ENCODE measurements at regions not wholly inside any gene's neighbourhood (a gene's known extent, or its start where the extent isn't known, plus 50 kb on each side); places are given as distances from the start of the nearest gene placed in this dataset.

GRCh38 chr10:128275388-128276177, 149.4 kb upstream of the MKI67 start:
- peaks cover 1% of the 10 kb centered on the region for H3K9me3 ChIP-seq (ENCODE audit: severe bottlenecking)
- no peak overlapping the region for H3K27ac ChIP-seq (ENCODE audit: poor library complexity, severe bottlenecking)
- H3K4me3 ChIP-seq (ENCODE audit: severe bottlenecking): no peak overlapping the region
- ATAC-seq (ENCODE audit: low read depth): no peak
- H3K27me3 ChIP-seq (ENCODE audit: insufficient read depth, poor library complexity, severe bottlenecking): no peaks in the 10 kb centered on the region
- no peaks in the 10 kb centered on the region for H3K36me3 ChIP-seq (ENCODE audit: low read depth)
- TF ChIP-seq CTCF (IDR thresholded peaks at IDR 0.05; ENCODE audit: poor library complexity, severe bottlenecking): no peak
- H3K4me1 ChIP-seq (ENCODE audit: insufficient read depth, poor library complexity, severe bottlenecking): peaks cover 3% of the 10 kb centered on the region
- no peak for DNase-seq (ENCODE audit: low spot score)

GRCh38 chr10:128277267-128277840, 151.1 kb upstream of the MKI67 start:
- no peaks in the 10 kb centered on the region for H3K27me3 ChIP-seq (ENCODE audit: insufficient read depth, poor library complexity, severe bottlenecking)
- ATAC-seq (ENCODE audit: low read depth) (peak; percentile 69), DNase-seq (ENCODE audit: low spot score) (no peak)
- H3K4me1 ChIP-seq (ENCODE audit: insufficient read depth, poor library complexity, severe bottlenecking): peaks cover 3% of the 10 kb centered on the region
- no peaks in the 10 kb centered on the region for H3K9me3 ChIP-seq (ENCODE audit: severe bottlenecking)
- no peak overlapping the region for H3K4me3 ChIP-seq (ENCODE audit: severe bottlenecking)
- no peaks in the 10 kb centered on the region for H3K36me3 ChIP-seq (ENCODE audit: low read depth)
- H3K27ac ChIP-seq (ENCODE audit: poor library complexity, severe bottlenecking): peak overlapping the region; percentile 31
- no peak for TF ChIP-seq CTCF (IDR thresholded peaks at IDR 0.05; ENCODE audit: poor library complexity, severe bottlenecking)

- H3K27ac ChIP-seq (ENCODE audit: poor library complexity, severe bottlenecking): no peak overlapping the region
- ATAC-seq (ENCODE audit: low read depth) (no peak), DNase-seq (ENCODE audit: low spot score) (no peak)
- no peaks in the 10 kb centered on the region for H3K9me3 ChIP-seq (ENCODE audit: severe bottlenecking)
- H3K36me3 ChIP-seq (ENCODE audit: low read depth): no peaks in the 10 kb centered on the region
- H3K27me3 ChIP-seq (ENCODE audit: insufficient read depth, poor library complexity, severe bottlenecking): no peaks in the 10 kb centered on the region
- no peak overlapping the region for H3K4me3 ChIP-seq (ENCODE audit: severe bottlenecking)
- TF ChIP-seq CTCF (IDR thresholded peaks at IDR 0.05; ENCODE audit: poor library complexity, severe bottlenecking): no peak
- H3K4me1 ChIP-seq (ENCODE audit: insufficient read depth, poor library complexity, severe bottlenecking): peaks cover 3% of the 10 kb centered on the region
These were observed 152.1 kb upstream of the MKI67 start for GRCh38 chr10:128278362-128278761.

GRCh38 chr10:128280271-128280670, 154.0 kb upstream of the MKI67 start:
- DNase-seq (ENCODE audit: low spot score) (no peak), ATAC-seq (ENCODE audit: low read depth) (no peak)
- Histone ChIP-seq H3K36me3 (ENCODE audit: low read depth) (no peaks in the 10 kb centered on the region), H3K4me1 (ENCODE audit: insufficient read depth, poor library complexity, severe bottlenecking) (peaks cover 3% of the 10 kb centered on the region), H3K9me3 (ENCODE audit: severe bottlenecking) (no peaks in the 10 kb centered on the region), H3K27ac (ENCODE audit: poor library complexity, severe bottlenecking) (no peak overlapping the region), H3K27me3 (ENCODE audit: insufficient read depth, poor library complexity, severe bottlenecking) (no peaks in the 10 kb centered on the region), H3K4me3 (ENCODE audit: severe bottlenecking) (no peak overlapping the region)
- no peak for TF ChIP-seq CTCF (IDR thresholded peaks at IDR 0.05; ENCODE audit: poor library complexity, severe bottlenecking)

GRCh38 chr10:128281343-128281742, 155.1 kb upstream of the MKI67 start:
- H3K4me3 ChIP-seq (ENCODE audit: severe bottlenecking): no peak overlapping the region
- ATAC-seq (ENCODE audit: low read depth) (no peak), DNase-seq (ENCODE audit: low spot score) (no peak)
- TF ChIP-seq CTCF (IDR thresholded peaks at IDR 0.05; ENCODE audit: poor library complexity, severe bottlenecking): no peak
- H3K36me3 ChIP-seq (ENCODE audit: low read depth): no peaks in the 10 kb centered on the region
- H3K9me3 ChIP-seq (ENCODE audit: severe bottlenecking): no peaks in the 10 kb centered on the region
- no peak overlapping the region for H3K27ac ChIP-seq (ENCODE audit: poor library complexity, severe bottlenecking)
- H3K4me1 ChIP-seq (ENCODE audit: insufficient read depth, poor library complexity, severe bottlenecking): peaks cover 3% of the 10 kb centered on the region
- H3K27me3 ChIP-seq (ENCODE audit: insufficient read depth, poor library complexity, severe bottlenecking): peaks cover 4% of the 10 kb centered on the region

Measured in RWPE2 (cell line).